Ishikawa (cell line): ENCODE measurements at regions not wholly inside any gene's neighbourhood (a gene's known extent, or its start where the extent isn't known, plus 50 kb on each side); places are given as distances from the start of the nearest gene placed in this dataset.

ENCODE experiments used
- CEBPB ChIP-seq: IDR thresholded peaks from 2 replicates; pipeline ENCODE4 v1.6.1; 2012
- CREB1 ChIP-seq: IDR thresholded peaks from 2 replicates; pipeline ENCODE4 v1.6.1; 2012; ENCODE audit warnings: low read depth
- EP300 ChIP-seq: IDR thresholded peaks from 2 replicates; pipeline ENCODE4 v1.6.1; 2012; ENCODE audit warnings: borderline replicate concordance
- RAD21 ChIP-seq: IDR thresholded peaks from 2 replicates; pipeline ENCODE4 v1.6.1; 2012; ENCODE audit warnings: low read depth
- TAF1 ChIP-seq: IDR thresholded peaks from 2 replicates; pipeline ENCODE4 v1.6.1; 2012; ENCODE audit warnings: low read depth, mild to moderate bottlenecking
- TEAD4 ChIP-seq: IDR thresholded peaks from 2 replicates; pipeline ENCODE4 v1.6.1; 2012
- YY1 ChIP-seq: IDR thresholded peaks from 2 replicates; pipeline ENCODE4 v1.6.1; 2012; ENCODE audit warnings: low read depth
- TF ChIP-seq, protein P1 (sequence below): IDR thresholded peaks from 2 replicates; pipeline ENCODE4 v1.6.1; 2012
- TF ChIP-seq, protein P2 (sequence below): IDR thresholded peaks from 2 replicates; pipeline ENCODE4 v1.6.1; 2012; ENCODE audit warnings: low read depth, mild to moderate bottlenecking
- TF ChIP-seq, protein P3 (sequence below): IDR thresholded peaks from 2 replicates; pipeline ENCODE4 v1.6.1; 2012

DNA sequence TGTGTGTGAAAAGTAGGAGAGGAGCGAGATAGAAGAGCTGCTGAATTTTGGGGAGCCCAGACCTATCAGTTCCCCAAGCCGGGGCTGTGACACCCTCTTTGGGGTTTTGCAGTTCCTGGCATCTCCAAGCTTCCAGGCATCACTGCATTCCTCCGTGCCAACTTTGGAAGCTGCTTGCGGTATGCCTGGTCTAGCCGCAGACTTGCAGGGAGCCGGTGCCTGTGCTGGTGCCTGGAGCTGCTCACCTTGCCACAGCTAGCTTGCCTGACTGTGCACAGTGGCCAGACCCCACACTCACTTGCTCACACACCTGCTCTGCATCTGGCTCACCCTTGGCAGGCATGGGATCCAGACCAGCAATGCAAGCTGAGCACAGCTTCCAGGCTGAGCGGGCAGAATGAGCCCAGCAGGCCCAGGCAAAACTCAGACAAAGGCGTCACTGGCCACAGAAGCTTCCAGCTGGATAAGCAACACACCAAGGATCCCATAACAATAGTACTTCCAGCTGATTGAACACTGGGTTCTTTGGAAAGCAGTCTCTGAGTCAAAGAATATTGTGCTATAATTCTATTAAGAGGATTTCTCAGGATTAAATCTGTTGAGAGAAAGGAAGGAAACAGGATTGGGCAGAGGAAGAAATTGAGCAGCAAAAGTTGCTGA lies 390.9 kb downstream of the TEX13C start:
- no peak for TF ChIP-seq TAF1
- TF ChIP-seq, protein P1, sequence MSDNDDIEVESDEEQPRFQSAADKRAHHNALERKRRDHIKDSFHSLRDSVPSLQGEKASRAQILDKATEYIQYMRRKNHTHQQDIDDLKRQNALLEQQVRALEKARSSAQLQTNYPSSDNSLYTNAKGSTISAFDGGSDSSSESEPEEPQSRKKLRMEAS = no peak
- no peak for TF ChIP-seq CEBPB
- no peak for TF ChIP-seq CREB1
- TF ChIP-seq EP300 = no peak
- TF ChIP-seq, protein P2, sequence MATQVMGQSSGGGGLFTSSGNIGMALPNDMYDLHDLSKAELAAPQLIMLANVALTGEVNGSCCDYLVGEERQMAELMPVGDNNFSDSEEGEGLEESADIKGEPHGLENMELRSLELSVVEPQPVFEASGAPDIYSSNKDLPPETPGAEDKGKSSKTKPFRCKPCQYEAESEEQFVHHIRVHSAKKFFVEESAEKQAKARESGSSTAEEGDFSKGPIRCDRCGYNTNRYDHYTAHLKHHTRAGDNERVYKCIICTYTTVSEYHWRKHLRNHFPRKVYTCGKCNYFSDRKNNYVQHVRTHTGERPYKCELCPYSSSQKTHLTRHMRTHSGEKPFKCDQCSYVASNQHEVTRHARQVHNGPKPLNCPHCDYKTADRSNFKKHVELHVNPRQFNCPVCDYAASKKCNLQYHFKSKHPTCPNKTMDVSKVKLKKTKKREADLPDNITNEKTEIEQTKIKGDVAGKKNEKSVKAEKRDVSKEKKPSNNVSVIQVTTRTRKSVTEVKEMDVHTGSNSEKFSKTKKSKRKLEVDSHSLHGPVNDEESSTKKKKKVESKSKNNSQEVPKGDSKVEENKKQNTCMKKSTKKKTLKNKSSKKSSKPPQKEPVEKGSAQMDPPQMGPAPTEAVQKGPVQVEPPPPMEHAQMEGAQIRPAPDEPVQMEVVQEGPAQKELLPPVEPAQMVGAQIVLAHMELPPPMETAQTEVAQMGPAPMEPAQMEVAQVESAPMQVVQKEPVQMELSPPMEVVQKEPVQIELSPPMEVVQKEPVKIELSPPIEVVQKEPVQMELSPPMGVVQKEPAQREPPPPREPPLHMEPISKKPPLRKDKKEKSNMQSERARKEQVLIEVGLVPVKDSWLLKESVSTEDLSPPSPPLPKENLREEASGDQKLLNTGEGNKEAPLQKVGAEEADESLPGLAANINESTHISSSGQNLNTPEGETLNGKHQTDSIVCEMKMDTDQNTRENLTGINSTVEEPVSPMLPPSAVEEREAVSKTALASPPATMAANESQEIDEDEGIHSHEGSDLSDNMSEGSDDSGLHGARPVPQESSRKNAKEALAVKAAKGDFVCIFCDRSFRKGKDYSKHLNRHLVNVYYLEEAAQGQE = no peak
- TF ChIP-seq YY1 = no peak
- TF ChIP-seq TEAD4 = no peak
- no peak for TF ChIP-seq RAD21
- TF ChIP-seq, protein P3, sequence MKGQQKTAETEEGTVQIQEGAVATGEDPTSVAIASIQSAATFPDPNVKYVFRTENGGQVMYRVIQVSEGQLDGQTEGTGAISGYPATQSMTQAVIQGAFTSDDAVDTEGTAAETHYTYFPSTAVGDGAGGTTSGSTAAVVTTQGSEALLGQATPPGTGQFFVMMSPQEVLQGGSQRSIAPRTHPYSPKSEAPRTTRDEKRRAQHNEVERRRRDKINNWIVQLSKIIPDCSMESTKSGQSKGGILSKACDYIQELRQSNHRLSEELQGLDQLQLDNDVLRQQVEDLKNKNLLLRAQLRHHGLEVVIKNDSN = no peak
